ENCODE measurements at regions not wholly inside any gene's neighbourhood (a gene's known extent, or its start where the extent isn't known, plus 50 kb on each side); places are given as distances from the start of the nearest gene placed in this dataset.

DNA sequence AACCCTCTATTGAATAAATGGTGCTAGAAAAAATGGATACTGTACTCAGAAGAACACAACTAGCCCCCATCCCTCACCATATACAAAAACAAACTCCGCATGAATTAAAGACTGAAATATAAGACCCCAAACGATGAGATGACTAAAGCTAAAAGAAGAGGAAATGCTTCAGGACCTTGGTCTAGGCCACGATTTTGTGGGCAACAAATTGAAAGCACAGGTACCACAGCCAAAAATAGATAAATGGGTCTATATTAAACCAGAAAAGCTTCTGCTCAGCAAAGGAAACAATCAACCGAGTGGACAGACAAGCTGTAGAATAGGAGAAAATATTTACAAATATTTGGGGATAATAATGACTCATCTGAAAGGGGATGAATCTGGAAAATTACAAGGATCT is 86.4 kb upstream of the DHRSX start:
- H3K36me3 ChIP-seq: no peaks in the 10 kb centered on the region
- peaks cover 13% of the 10 kb centered on the region for H3K27me3 ChIP-seq
- H3K9me3 ChIP-seq: no peaks in the 10 kb centered on the region
- no peak overlapping the region for H3K9ac ChIP-seq (ENCODE audit: low read depth in 2 of 2, low read length in 2 of 2)
- no peaks in the 10 kb centered on the region for H3K4me1 ChIP-seq
- DNase-seq: no peak
- TF ChIP-seq, protein P1, sequence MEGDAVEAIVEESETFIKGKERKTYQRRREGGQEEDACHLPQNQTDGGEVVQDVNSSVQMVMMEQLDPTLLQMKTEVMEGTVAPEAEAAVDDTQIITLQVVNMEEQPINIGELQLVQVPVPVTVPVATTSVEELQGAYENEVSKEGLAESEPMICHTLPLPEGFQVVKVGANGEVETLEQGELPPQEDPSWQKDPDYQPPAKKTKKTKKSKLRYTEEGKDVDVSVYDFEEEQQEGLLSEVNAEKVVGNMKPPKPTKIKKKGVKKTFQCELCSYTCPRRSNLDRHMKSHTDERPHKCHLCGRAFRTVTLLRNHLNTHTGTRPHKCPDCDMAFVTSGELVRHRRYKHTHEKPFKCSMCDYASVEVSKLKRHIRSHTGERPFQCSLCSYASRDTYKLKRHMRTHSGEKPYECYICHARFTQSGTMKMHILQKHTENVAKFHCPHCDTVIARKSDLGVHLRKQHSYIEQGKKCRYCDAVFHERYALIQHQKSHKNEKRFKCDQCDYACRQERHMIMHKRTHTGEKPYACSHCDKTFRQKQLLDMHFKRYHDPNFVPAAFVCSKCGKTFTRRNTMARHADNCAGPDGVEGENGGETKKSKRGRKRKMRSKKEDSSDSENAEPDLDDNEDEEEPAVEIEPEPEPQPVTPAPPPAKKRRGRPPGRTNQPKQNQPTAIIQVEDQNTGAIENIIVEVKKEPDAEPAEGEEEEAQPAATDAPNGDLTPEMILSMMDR (IDR thresholded peaks at IDR 0.05): no peak
- H3K27ac ChIP-seq: no peak overlapping the region
- intact Hi-C loops (cut with DNase I): loop anchor here (5.0 kb wide), 1 partner anchor 935 kb away; no protein-coding TSS in a partner anchor
- no peak overlapping the region for H3K4me3 ChIP-seq

- H3K4me1 ChIP-seq: no peaks in the 10 kb centered on the region
- no peak for DNase-seq
- H3K9ac ChIP-seq (ENCODE audit: low read depth in 2 of 2, low read length in 2 of 2): no peak overlapping the region
- H3K4me3 ChIP-seq: no peak overlapping the region
- intact Hi-C loops (cut with DNase I): loop anchor here (5.0 kb wide), 1 partner anchor 933 kb away; no protein-coding TSS in a partner anchor
- TF ChIP-seq, protein P1 (IDR thresholded peaks at IDR 0.05): no peak
- H3K9me3 ChIP-seq: no peaks in the 10 kb centered on the region
- no peaks in the 10 kb centered on the region for H3K36me3 ChIP-seq
- H3K27ac ChIP-seq: no peak overlapping the region
- peaks cover 13% of the 10 kb centered on the region for H3K27me3 ChIP-seq
These were observed 84.3 kb upstream of the DHRSX start for GRCh38 chrX:2585158-2585470.

GRCh38 chrX:2584251-2585157 is 83.7 kb upstream of the DHRSX start:
- no peak for DNase-seq
- TF ChIP-seq, protein P1 (IDR thresholded peaks at IDR 0.05): no peak
- H3K4me3 ChIP-seq: no peak overlapping the region

DNA sequence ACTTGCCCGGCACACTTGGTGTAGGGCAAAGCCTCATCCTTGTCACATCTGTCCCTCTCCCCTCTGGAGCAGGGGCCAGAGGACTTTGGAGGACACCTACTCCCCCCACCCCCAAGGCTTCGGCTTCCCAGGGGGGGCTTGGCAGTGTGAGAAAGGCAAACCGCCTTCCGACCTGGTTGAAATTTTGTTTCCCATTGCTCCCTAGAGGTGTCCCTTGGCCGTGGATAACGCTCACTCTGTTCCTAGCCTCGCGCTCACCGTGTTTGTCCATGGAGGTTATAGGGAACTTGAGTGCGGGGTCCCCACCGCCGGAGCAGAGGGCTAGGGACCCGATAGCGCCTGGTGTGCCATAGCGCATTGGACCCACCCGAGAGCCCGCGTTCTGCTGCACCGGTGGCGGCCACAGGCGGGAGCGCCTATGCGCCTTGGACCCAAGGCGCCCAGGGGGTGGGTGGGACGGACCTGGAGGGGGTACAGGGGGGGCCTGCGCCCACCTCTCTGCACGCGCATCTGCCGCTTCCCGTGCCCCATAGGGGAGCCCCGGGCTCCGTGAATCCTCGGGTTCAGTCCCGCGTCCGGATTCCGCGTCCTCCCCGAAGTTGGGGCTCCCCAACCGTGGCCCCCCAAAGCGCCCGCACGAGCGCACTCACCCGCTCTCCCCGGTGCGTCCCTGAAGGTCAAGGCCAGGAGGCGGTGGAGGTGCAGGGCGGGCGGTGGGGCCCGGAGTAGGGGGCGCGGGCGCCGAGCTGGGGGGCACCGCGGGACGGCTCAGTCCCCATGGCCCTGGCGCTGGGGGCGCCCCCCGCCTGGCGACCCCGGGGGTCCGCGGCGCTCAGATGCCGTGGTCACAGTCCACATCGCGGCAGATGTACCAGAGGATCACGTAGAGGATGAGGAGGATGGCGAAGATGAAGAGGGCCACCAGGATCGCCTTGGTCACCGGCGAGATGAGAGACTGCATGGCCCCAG is 82.7 kb upstream of the DHRSX start:
- peaks cover 13% of the 10 kb centered on the region for H3K27me3 ChIP-seq

More at GRCh38 chrX:2584251-2585157, 83.7 kb upstream of the DHRSX start:
- peaks cover 13% of the 10 kb centered on the region for H3K27me3 ChIP-seq
- H3K27ac ChIP-seq: no peak overlapping the region
- no peaks in the 10 kb centered on the region for H3K4me1 ChIP-seq
- H3K9ac ChIP-seq (ENCODE audit: low read depth in 2 of 2, low read length in 2 of 2): no peak overlapping the region
- intact Hi-C loops (cut with DNase I): loop anchor here (5.0 kb wide), 1 partner anchor 932 kb away; no protein-coding TSS in a partner anchor
- H3K36me3 ChIP-seq: no peaks in the 10 kb centered on the region
- H3K9me3 ChIP-seq: no peaks in the 10 kb centered on the region

GRCh38 chrX:2582667-2583066 is 81.9 kb upstream of the DHRSX start:
- H3K27ac ChIP-seq: no peak overlapping the region
- H3K9me3 ChIP-seq: no peaks in the 10 kb centered on the region
- DNase-seq: no peak
- H3K9ac ChIP-seq (ENCODE audit: low read depth in 2 of 2, low read length in 2 of 2): no peak overlapping the region
- peaks cover 13% of the 10 kb centered on the region for H3K27me3 ChIP-seq
- TF ChIP-seq, protein P1 (IDR thresholded peaks at IDR 0.05): no peak
- H3K4me1 ChIP-seq: no peaks in the 10 kb centered on the region
- no peak overlapping the region for H3K4me3 ChIP-seq
- intact Hi-C loops (cut with DNase I): no loop called here
- H3K36me3 ChIP-seq: no peaks in the 10 kb centered on the region

More for the DNA sequence above, 82.7 kb upstream of the DHRSX start:
- H3K36me3 ChIP-seq: no peaks in the 10 kb centered on the region
- intact Hi-C loops (cut with DNase I): no loop called here
- no peaks in the 10 kb centered on the region for H3K9me3 ChIP-seq
- no peak overlapping the region for H3K4me3 ChIP-seq
- no peak for DNase-seq
- H3K4me1 ChIP-seq: no peaks in the 10 kb centered on the region
- no peak overlapping the region for H3K27ac ChIP-seq
- TF ChIP-seq, protein P1 (IDR thresholded peaks at IDR 0.05): no peak
- no peak overlapping the region for H3K9ac ChIP-seq (ENCODE audit: low read depth in 2 of 2, low read length in 2 of 2)
